PC-9 (cell line): ENCODE measurements at regions not wholly inside any gene's neighbourhood (a gene's known extent, or its start where the extent isn't known, plus 50 kb on each side); places are given as distances from the start of the nearest gene placed in this dataset.

ENCODE experiments used
- EZH2 ChIP-seq: fragments of 200-600 bp; sonication (generic); IDR thresholded peaks from 2 replicates; pipeline ENCODE4 v1.8.0; 2017; ENCODE audit warnings: antibody characterized with exemption, low read depth
- TF ChIP-seq, protein P1 (sequence below): fragments of 200-600 bp; sonication (generic); conservative IDR thresholded peaks from 2 replicates; pipeline ENCODE4 v1.6.1; 2017; ENCODE audit warnings: mixed run types, antibody characterized with exemption, mild to moderate bottlenecking, moderate library complexity

DNA sequence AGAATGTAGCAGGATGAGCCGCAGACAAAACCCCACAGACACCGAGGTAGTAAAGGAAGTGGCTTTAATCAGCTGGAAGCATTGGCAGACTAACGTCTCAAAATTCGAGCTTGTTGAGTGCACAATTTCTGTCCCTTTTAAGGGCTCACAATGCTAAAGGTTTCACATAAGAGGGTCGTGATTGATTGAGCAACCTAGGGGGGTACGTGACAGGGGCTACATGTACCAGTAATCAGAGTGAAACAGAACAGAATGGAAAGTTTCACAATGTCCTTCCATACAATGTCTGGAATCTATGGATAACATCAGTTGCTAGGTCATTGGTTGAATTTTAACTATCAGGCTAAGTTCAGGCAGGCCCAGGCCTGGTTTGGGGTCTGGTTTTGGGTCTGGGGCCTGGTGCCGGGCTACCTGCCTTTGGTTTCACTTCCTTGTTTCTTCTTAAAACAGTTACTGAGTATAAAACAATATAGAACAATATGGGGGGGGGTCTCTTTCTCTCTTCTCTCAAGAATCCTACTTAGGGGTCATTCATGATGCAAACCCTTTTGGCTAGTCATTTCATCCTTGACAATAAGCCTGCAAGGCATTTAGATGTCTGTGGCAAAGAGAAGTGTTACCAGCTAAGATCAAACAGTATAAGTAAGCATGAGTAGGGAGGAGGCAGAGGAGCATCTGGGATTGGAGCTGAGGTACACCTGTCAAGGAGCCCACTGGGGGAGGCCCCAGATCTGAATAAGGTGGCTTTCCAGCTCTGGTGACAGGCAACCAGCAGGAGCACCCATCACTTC, 364.1 kb downstream of the TNS3 start:
- no peak for TF ChIP-seq EZH2
- TF ChIP-seq, protein P1, sequence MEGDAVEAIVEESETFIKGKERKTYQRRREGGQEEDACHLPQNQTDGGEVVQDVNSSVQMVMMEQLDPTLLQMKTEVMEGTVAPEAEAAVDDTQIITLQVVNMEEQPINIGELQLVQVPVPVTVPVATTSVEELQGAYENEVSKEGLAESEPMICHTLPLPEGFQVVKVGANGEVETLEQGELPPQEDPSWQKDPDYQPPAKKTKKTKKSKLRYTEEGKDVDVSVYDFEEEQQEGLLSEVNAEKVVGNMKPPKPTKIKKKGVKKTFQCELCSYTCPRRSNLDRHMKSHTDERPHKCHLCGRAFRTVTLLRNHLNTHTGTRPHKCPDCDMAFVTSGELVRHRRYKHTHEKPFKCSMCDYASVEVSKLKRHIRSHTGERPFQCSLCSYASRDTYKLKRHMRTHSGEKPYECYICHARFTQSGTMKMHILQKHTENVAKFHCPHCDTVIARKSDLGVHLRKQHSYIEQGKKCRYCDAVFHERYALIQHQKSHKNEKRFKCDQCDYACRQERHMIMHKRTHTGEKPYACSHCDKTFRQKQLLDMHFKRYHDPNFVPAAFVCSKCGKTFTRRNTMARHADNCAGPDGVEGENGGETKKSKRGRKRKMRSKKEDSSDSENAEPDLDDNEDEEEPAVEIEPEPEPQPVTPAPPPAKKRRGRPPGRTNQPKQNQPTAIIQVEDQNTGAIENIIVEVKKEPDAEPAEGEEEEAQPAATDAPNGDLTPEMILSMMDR: no peak
